ENCODE measurements at regions not wholly inside any gene's neighbourhood (a gene's known extent, or its start where the extent isn't known, plus 50 kb on each side); places are given as distances from the start of the nearest gene placed in this dataset.

DNA sequence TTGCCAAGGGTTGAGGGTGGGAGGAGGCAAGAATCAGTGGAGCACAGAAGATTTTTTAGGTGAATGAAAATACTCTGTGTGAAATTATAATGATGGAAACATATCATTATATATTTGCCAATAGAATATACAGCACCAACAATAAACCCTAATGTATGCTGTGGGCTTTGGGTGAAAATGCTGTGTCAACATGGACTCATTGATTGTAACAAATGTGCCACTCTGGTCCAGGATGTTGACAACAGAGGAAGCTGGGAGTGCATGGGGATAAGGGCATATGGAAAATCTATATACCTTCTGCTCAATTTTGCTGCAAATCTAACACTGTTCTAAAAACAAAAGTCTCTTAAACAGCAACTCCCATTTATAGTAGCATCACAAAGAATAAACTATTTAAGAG is 114.3 kb downstream of the LYZL1 start:
- no peak for DNase-seq

DNA sequence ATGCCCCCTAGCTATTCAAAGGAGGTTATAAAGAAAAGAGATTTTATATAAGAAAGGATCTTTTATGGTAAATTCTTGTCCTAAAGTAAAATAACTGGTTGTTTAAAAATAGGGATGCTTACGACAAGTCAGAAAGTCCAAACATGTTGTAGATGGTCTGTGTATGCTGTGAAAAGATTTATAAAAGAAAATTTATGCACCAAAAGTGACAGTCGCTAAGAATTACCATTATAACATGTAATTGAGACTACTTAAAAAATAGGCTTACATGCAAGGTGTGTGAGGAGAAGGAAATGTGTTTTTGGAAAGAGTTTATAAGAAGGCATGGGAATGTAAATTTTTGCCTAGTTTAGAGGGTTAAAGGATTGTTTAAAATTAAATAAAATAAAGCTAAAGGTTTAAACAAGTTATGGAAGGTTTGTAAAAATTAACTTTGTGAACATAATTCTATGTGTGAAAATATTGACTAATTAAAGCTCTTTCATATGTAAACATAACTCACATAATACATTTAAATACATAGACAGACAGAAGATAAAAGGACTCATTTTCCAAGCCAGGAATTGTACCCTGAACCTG is 118.5 kb downstream of the LYZL1 start:
- no peak for DNase-seq
